ENCODE measurements at regions not wholly inside any gene's neighbourhood (a gene's known extent, or its start where the extent isn't known, plus 50 kb on each side); places are given as distances from the start of the nearest gene placed in this dataset.

DNA sequence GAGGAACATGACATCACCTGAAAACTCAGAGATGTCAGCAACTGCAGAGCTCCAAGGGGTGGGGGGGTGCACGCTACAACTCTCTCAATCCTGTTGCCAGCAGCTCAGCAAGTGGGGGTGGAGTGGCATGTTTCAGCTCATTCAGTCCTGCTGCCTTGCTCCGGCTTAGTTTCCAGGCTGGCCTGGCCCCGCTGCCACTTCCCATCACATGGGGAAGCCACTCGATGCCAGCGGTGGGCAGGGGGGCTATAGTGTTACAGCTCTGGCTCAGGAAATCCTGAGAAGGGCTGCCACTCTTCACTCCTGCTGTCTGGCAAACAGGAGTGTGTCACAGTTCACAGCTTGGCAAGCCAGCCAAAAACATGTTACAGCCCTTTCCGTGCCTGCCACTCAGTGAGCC is 356.5 kb upstream of the GULP1 start:
- Mint-ChIP-seq H3K27ac (no peak overlapping the region), H3K4me3 (no peak overlapping the region), H3K9me3 (peaks cover 0 to 15% (median 4%) of the 10 kb centered on the region in 7 donors), H3K4me1 (no peaks in the 10 kb centered on the region), H3K36me3 (no peaks in the 10 kb centered on the region), H3K27me3 (ENCODE audit: low read depth in 3 of 3) (no peaks in the 10 kb centered on the region)
- TF ChIP-seq, protein P1, sequence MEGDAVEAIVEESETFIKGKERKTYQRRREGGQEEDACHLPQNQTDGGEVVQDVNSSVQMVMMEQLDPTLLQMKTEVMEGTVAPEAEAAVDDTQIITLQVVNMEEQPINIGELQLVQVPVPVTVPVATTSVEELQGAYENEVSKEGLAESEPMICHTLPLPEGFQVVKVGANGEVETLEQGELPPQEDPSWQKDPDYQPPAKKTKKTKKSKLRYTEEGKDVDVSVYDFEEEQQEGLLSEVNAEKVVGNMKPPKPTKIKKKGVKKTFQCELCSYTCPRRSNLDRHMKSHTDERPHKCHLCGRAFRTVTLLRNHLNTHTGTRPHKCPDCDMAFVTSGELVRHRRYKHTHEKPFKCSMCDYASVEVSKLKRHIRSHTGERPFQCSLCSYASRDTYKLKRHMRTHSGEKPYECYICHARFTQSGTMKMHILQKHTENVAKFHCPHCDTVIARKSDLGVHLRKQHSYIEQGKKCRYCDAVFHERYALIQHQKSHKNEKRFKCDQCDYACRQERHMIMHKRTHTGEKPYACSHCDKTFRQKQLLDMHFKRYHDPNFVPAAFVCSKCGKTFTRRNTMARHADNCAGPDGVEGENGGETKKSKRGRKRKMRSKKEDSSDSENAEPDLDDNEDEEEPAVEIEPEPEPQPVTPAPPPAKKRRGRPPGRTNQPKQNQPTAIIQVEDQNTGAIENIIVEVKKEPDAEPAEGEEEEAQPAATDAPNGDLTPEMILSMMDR (IDR thresholded peaks at IDR 0.05): no peak
- no peak overlapping the region for H3K4me2 ChIP-seq (replicated peaks; ENCODE audit: extremely low read depth, low read length, poor library complexity, severe bottlenecking)
- no peaks in the 10 kb centered on the region for H4K20me1 ChIP-seq (ENCODE audit: insufficient read depth, low read length)
- H3K9ac ChIP-seq (ENCODE audit: insufficient read depth, low read length, poor library complexity, severe bottlenecking): no peak overlapping the region
- no peaks in the 10 kb centered on the region for H3K36me3 ChIP-seq (replicated peaks in 1 of 2; ENCODE audit: control insufficient read depth in 1 of 2, insufficient read depth in 2 of 2, low read length in 2 of 2)
- no peak overlapping the region for H3K4me3 ChIP-seq (replicated peaks in 1 of 3; ENCODE audit: low read depth in 2 of 3, low read length in 3 of 3)
- 86% methylated on average over 6 of the region's 6 CpGs for WGBS (ENCODE audit: insufficient coverage)
- H3K4me1 ChIP-seq (ENCODE audit: control insufficient read depth in 1 of 2, insufficient read depth in 2 of 2, low read length in 2 of 2): no peaks in the 10 kb centered on the region
- H3K27me3 ChIP-seq (ENCODE audit: control insufficient read depth in 2 of 2, insufficient read depth in 2 of 2, low read length in 2 of 2): no peaks in the 10 kb centered on the region
- H3K9me3 ChIP-seq (replicated peaks in 1 of 2; ENCODE audit: control insufficient read depth in 1 of 2, insufficient read depth in 1 of 2, low read length in 2 of 2): peaks cover 3 to 20% of the 10 kb centered on the region in 2 donors
- H3K27ac ChIP-seq (ENCODE audit: low read depth in 1 of 2, low read length in 2 of 2): no peak overlapping the region
- intact Hi-C loops (cut with micrococcal nuclease): no loop called here
- H2AFZ ChIP-seq (ENCODE audit: insufficient read depth, low read depth, low read length, poor library complexity, severe bottlenecking): no peak overlapping the region
- DNase-seq: no peak
- no peaks in the 10 kb centered on the region for H3K79me2 ChIP-seq (ENCODE audit: insufficient read depth, low read length)

DNA sequence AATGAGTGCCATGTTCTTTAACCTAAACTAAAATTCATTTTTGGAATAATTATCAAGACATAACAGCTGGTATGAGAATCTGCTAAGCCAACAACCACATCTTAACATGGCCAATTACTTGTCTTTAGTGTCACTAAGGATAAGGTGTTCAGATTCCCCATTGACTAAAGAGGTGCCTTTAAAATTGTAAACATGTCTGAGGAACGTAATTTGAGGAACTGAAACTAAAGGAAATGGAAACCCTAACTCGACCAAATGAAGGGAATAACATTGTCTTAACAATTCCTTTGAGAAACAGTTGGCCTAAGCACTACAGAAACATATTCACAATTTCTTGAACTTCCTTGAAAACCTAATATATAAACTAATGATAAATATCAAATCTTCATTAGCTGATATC is 355.4 kb upstream of the GULP1 start:
- no peaks in the 10 kb centered on the region for H4K20me1 ChIP-seq (ENCODE audit: insufficient read depth, low read length)
- Mint-ChIP-seq H3K36me3 (no peaks in the 10 kb centered on the region), H3K27me3 (ENCODE audit: low read depth in 3 of 3) (no peaks in the 10 kb centered on the region), H3K9me3 (peaks cover 0 to 15% (median 4%) of the 10 kb centered on the region in 7 donors), H3K4me1 (no peaks in the 10 kb centered on the region), H3K4me3 (no peak overlapping the region), H3K27ac (no peak overlapping the region)
- H3K9ac ChIP-seq (ENCODE audit: insufficient read depth, low read length, poor library complexity, severe bottlenecking): no peak overlapping the region
- no peak overlapping the region for H3K27ac ChIP-seq (ENCODE audit: low read depth in 1 of 2, low read length in 2 of 2)
- TF ChIP-seq, protein P1 (IDR thresholded peaks at IDR 0.05): no peak
- peaks cover 3 to 20% of the 10 kb centered on the region in 2 donors for H3K9me3 ChIP-seq (replicated peaks in 1 of 2; ENCODE audit: control insufficient read depth in 1 of 2, insufficient read depth in 1 of 2, low read length in 2 of 2)
- H3K36me3 ChIP-seq (replicated peaks in 1 of 2; ENCODE audit: control insufficient read depth in 1 of 2, insufficient read depth in 2 of 2, low read length in 2 of 2): no peaks in the 10 kb centered on the region
- no peak overlapping the region for H3K4me3 ChIP-seq (replicated peaks in 1 of 3; ENCODE audit: low read depth in 2 of 3, low read length in 3 of 3)
- intact Hi-C loops (cut with micrococcal nuclease): no loop called here
- no peak overlapping the region for H2AFZ ChIP-seq (ENCODE audit: insufficient read depth, low read depth, low read length, poor library complexity, severe bottlenecking)
- WGBS (ENCODE audit: insufficient coverage): no CpG with 5 or more reads among the region's 2 CpGs
- H3K79me2 ChIP-seq (ENCODE audit: insufficient read depth, low read length): no peaks in the 10 kb centered on the region
- no peaks in the 10 kb centered on the region for H3K4me1 ChIP-seq (ENCODE audit: control insufficient read depth in 1 of 2, insufficient read depth in 2 of 2, low read length in 2 of 2)
- no peak for DNase-seq
- H3K27me3 ChIP-seq (ENCODE audit: control insufficient read depth in 2 of 2, insufficient read depth in 2 of 2, low read length in 2 of 2): no peaks in the 10 kb centered on the region
- H3K4me2 ChIP-seq (replicated peaks; ENCODE audit: extremely low read depth, low read length, poor library complexity, severe bottlenecking): no peak overlapping the region

All from CD14-positive monocyte (primary cell).